ENCODE measurements at regions not wholly inside any gene's neighbourhood (a gene's known extent, or its start where the extent isn't known, plus 50 kb on each side); places are given as distances from the start of the nearest gene placed in this dataset.

GRCh38 chr11:115572551-115572950, 68.3 kb upstream of the CADM1 start:
- in situ Hi-C loops (cut with MboI; ENCODE audit: low sequenced_read_pairs) = no loop called here

GRCh38 chr11:115566180-115566764, 62.1 kb upstream of the CADM1 start:
- in situ Hi-C loops (cut with MboI; ENCODE audit: low sequenced_read_pairs) = no loop called here

DNA sequence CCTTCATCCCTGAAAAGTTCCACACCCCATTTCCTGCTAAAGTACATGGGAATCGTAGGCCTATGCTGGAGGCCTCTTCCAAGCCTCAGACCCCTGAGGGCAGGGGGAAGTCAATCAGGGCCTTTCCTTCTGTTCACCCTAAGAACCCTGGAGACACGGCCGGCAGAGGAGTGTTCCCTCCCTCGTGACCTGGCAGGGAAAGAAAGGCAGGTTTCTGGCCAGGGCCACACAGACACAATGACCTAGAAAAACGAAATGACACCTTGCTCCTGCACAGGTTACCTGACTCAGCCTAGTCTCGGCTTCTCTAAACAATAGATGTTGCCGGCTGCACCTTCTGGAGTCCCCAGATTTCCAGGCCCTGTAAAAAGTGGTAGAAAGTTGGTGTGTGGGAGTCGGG, 60.6 kb upstream of the CADM1 start:
- in situ Hi-C loops (cut with MboI; ENCODE audit: low sequenced_read_pairs) = no loop called here

DNA sequence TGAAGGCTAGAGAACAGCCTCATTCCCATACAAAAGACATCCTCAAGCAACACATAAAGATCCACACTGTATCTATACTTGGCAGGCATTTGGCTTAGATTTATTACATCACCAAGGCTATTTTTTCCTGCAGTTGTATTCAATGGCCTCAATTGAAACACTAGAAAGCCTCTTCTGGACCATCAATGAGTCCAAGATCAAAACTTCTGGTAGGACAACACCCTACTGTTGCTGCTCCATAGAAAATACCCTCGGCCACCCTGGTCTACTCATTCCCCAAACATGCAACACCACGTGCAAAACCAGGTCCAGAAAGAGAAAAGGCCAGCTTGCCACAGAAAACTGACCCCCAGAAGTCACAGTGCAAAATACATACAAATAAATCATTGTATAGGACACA, 56.9 kb upstream of the CADM1 start:
- in situ Hi-C loops (cut with MboI; ENCODE audit: low sequenced_read_pairs) = no loop called here

- in situ Hi-C loops (cut with MboI; ENCODE audit: low sequenced_read_pairs) = no loop called here
Measured at GRCh38 chr11:115558635-115559034, 54.4 kb upstream of the CADM1 start.

- in situ Hi-C loops (cut with MboI; ENCODE audit: low sequenced_read_pairs) = no loop called here
Measured at GRCh38 chr11:115557681-115558080, 53.5 kb upstream of the CADM1 start.

DNA sequence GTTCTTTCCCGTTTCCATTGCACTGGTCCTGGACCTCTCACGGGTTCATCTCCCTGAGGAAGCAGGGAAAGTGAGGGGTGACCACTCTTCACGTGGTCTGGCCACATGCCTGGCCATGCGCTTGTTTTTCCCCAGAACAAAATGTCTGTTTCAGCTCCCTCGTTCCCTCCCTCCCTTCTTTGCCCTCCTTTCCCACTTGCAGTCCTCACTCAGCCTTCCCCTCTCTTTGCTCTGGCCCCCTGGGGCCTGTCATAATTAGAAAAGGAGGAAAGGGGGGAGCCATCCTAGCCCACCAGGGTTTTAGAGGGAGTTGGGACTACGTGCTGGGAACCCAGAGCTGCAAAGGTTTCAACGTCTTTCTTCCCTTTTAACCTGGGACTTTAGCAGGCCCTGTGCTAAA, 52.8 kb upstream of the CADM1 start:
- in situ Hi-C loops (cut with MboI; ENCODE audit: low sequenced_read_pairs) = no loop called here

DNA sequence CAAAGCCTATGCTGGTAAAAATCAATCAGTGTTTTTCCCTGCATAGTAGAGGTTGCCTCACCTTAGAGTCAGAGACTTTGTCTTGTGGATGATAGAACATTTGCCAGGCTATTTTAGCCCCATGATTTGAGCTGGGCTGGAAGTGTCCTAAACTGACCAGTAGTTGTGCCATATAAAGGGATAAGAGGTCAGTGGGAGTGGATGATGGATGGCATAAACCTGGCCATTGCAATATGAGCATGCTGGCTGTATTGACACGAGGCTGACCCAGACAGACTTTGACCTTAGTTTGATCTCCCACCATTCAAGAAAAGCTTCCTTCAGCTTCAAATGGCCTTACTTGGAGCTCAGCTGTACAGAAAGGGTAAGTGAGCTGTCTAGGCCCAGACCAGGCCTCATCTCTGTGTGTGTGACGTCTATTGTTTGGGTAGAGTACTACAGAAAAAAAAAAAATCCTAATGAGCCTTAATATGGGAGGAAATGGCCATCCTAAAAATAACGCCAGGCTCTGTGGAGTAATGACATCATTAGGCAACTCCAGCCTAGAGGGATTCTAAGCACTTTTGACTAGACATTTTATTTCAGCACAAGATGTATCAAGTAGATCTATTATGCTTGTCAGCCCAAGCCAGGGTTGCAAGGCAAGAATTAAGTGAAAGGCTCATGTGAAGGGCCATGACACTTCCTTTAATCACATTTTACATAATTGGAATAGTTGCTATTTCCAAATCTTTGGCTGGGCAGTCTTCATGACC, 51.3 kb upstream of the CADM1 start:
- in situ Hi-C loops (cut with MboI; ENCODE audit: low sequenced_read_pairs) = no loop called here

All from HL-60/S4 (cell line).